Osteoblast (primary cell): ENCODE measurements at regions not wholly inside any gene's neighbourhood (a gene's known extent, or its start where the extent isn't known, plus 50 kb on each side); places are given as distances from the start of the nearest gene placed in this dataset.
A peak's percentile ranks its signal among the peaks of the same experiment; 100 is the strongest.

Experiments used
- DNase-seq: peaks from one replicate; pipeline ENCODE4 v3.0.0; 2011; ENCODE audit warnings: low spot score, mixed read lengths; ENCODE audit not compliant: insufficient read length; ENCODE audit errors: missing footprints
- H2AFZ ChIP-seq: 2 replicates; pipeline ENCODE4 v1.6.0; 2011; ENCODE audit warnings: mild to moderate bottlenecking, low read length
- H3K27ac ChIP-seq: 2 replicates; pipeline ENCODE4 v1.5.1; 2011; ENCODE audit warnings: mild to moderate bottlenecking, low read depth, low read length, moderate library complexity
- H3K27me3 ChIP-seq: 2 replicates; pipeline ENCODE4 v1.6.0; 2012; ENCODE audit warnings: mild to moderate bottlenecking, control low read depth, inconsistent platforms, low read length, moderate library complexity; ENCODE audit not compliant: insufficient read depth
- H3K36me3 ChIP-seq: 2 replicates; pipeline ENCODE4 v1.5.1; 2011; ENCODE audit warnings: mild to moderate bottlenecking, low read length, control low read depth, moderate library complexity; ENCODE audit not compliant: insufficient read depth
- H3K4me1 ChIP-seq: 2 replicates; pipeline ENCODE4 v1.5.1; 2011; ENCODE audit warnings: mild to moderate bottlenecking, low read length, control low read depth, moderate library complexity; ENCODE audit not compliant: insufficient read depth
- H3K4me2 ChIP-seq: 2 replicates; pipeline ENCODE4 v1.6.0; 2011; ENCODE audit warnings: mild to moderate bottlenecking, low read length; ENCODE audit not compliant: insufficient read depth
- H3K4me3 ChIP-seq: fragments of 200-600 bp; sonication (generic); 3 replicates; pipeline ENCODE4 v1.5.1; 2012; ENCODE audit warnings: mild to moderate bottlenecking, low read length, inconsistent platforms; ENCODE audit not compliant: insufficient read depth
- H3K79me2 ChIP-seq: 2 replicates; pipeline ENCODE4 v1.6.0; 2012; ENCODE audit warnings: mild to moderate bottlenecking, low read length, control low read depth, inconsistent platforms; ENCODE audit not compliant: insufficient read depth
- H3K9me3 ChIP-seq: 2 replicates; pipeline ENCODE4 v1.5.1; 2011; ENCODE audit warnings: low read depth, low read length, control low read depth
- H4K20me1 ChIP-seq: 2 replicates; pipeline ENCODE4 v1.6.0; 2012; ENCODE audit warnings: mild to moderate bottlenecking, low read length, control low read depth; ENCODE audit not compliant: insufficient read depth
- CTCF ChIP-seq: IDR thresholded peaks from 2 replicates; pipeline ENCODE4 v1.5.1; 2011; ENCODE audit warnings: mild to moderate bottlenecking, low read depth, low read length, moderate library complexity; ENCODE audit errors: extremely low read depth

GRCh38 chr15:70179309-70179892 is 81.7 kb upstream of the TLE3 start:
- peaks cover 11% of the 10 kb centered on the region for H3K27me3 ChIP-seq
- H3K4me1 ChIP-seq = no peaks in the 10 kb centered on the region
- H4K20me1 ChIP-seq = no peaks in the 10 kb centered on the region
- H3K27ac ChIP-seq = no peak overlapping the region
- no peaks in the 10 kb centered on the region for H3K79me2 ChIP-seq
- no peak for TF ChIP-seq CTCF
- no peak overlapping the region for H3K4me2 ChIP-seq
- H2AFZ ChIP-seq = no peak overlapping the region
- no peaks in the 10 kb centered on the region for H3K9me3 ChIP-seq
- H3K4me3 ChIP-seq = no peak overlapping the region
- no peak for DNase-seq
- no peaks in the 10 kb centered on the region for H3K36me3 ChIP-seq

- Histone ChIP-seq H3K36me3 (no peaks in the 10 kb centered on the region), H3K27me3 (peaks cover 19% of the 10 kb centered on the region), H4K20me1 (no peaks in the 10 kb centered on the region), H3K9me3 (no peaks in the 10 kb centered on the region), H2AFZ (no peak overlapping the region), H3K4me3 (no peak overlapping the region), H3K27ac (no peak overlapping the region), H3K79me2 (no peaks in the 10 kb centered on the region), H3K4me1 (no peaks in the 10 kb centered on the region), H3K4me2 (no peak overlapping the region)
- no peak for TF ChIP-seq CTCF
- DNase-seq = no peak
Observed at GRCh38 chr15:70178335-70179084, 80.8 kb upstream of the TLE3 start.

- no peaks in the 10 kb centered on the region for H4K20me1 ChIP-seq
- peak; percentile 8 for DNase-seq
- H3K4me2 ChIP-seq = no peak overlapping the region
- no peaks in the 10 kb centered on the region for H3K4me1 ChIP-seq
- no peaks in the 10 kb centered on the region for H3K36me3 ChIP-seq
- H3K79me2 ChIP-seq = no peaks in the 10 kb centered on the region
- no peak for TF ChIP-seq CTCF
- H3K27me3 ChIP-seq = peaks cover 35% of the 10 kb centered on the region
- no peak overlapping the region for H3K27ac ChIP-seq
- no peak overlapping the region for H3K4me3 ChIP-seq
- H3K9me3 ChIP-seq = no peaks in the 10 kb centered on the region
- H2AFZ ChIP-seq = no peak overlapping the region
Observed at GRCh38 chr15:70172566-70173225, 75.0 kb upstream of the TLE3 start.

- H3K9me3 ChIP-seq = no peaks in the 10 kb centered on the region
- TF ChIP-seq CTCF = no peak
- no peaks in the 10 kb centered on the region for H3K79me2 ChIP-seq
- no peak overlapping the region for H3K4me2 ChIP-seq
- no peak for DNase-seq
- H2AFZ ChIP-seq = no peak overlapping the region
- no peak overlapping the region for H3K4me3 ChIP-seq
- no peak overlapping the region for H3K27ac ChIP-seq
- H3K4me1 ChIP-seq = no peaks in the 10 kb centered on the region
- no peaks in the 10 kb centered on the region for H3K36me3 ChIP-seq
- H3K27me3 ChIP-seq = peaks cover 35% of the 10 kb centered on the region
- H4K20me1 ChIP-seq = no peaks in the 10 kb centered on the region
Observed at GRCh38 chr15:70172124-70172523, 74.4 kb upstream of the TLE3 start.
